ENCODE measurements at regions not wholly inside any gene's neighbourhood (a gene's known extent, or its start where the extent isn't known, plus 50 kb on each side); places are given as distances from the start of the nearest gene placed in this dataset.

GRCh38 chr14:27730204-27730603 is 1036.4 kb upstream of the FOXG1 start:
- Histone ChIP-seq H3K9ac (ENCODE audit: low read length) (no peak overlapping the region), H3K79me2 (replicated peaks; ENCODE audit: insufficient read depth, low read length) (no peaks in the 10 kb centered on the region), H3K9me2 (ENCODE audit: insufficient read depth, low read length) (no peaks in the 10 kb centered on the region), H2AFZ (ENCODE audit: low read depth, low read length) (no peak overlapping the region), H3K9me3 (ENCODE audit: low read length) (no peaks in the 10 kb centered on the region), H3K27ac (ENCODE audit: low read length) (no peak overlapping the region), H3K4me3 (ENCODE audit: low read length) (no peak overlapping the region), H3F3A (ENCODE audit: insufficient read depth, low read length, poor library complexity, severe bottlenecking) (no peaks in the 10 kb centered on the region), H4K20me1 (ENCODE audit: insufficient read depth) (no peaks in the 10 kb centered on the region), H3K4me2 (ENCODE audit: low read length) (no peak overlapping the region), H3K36me3 (ENCODE audit: insufficient read depth, low read length) (no peaks in the 10 kb centered on the region), H3K27me3 (ENCODE audit: insufficient read depth, low read depth, low read length) (no peaks in the 10 kb centered on the region)
- no peak for TF ChIP-seq TAF1 (IDR thresholded peaks at IDR 0.05; ENCODE audit: low read depth)
- no peak for TF ChIP-seq SMC3 (conservative IDR thresholded peaks at IDR 0.05; ENCODE audit: poor library complexity)
- no peak for TF ChIP-seq CTCF (IDR thresholded peaks at IDR 0.05; ENCODE audit: poor library complexity, severe bottlenecking)

- Histone ChIP-seq H3K36me3 (ENCODE audit: insufficient read depth, low read length) (no peaks in the 10 kb centered on the region), H3K9ac (ENCODE audit: low read length) (no peak overlapping the region), H4K20me1 (ENCODE audit: insufficient read depth) (no peaks in the 10 kb centered on the region), H3K27ac (ENCODE audit: low read length) (no peak overlapping the region), H3F3A (ENCODE audit: insufficient read depth, low read length, poor library complexity, severe bottlenecking) (no peaks in the 10 kb centered on the region), H3K4me3 (ENCODE audit: low read length) (no peak overlapping the region), H3K9me2 (ENCODE audit: insufficient read depth, low read length) (no peaks in the 10 kb centered on the region), H3K9me3 (ENCODE audit: low read length) (peaks cover 4% of the 10 kb centered on the region), H3K4me2 (ENCODE audit: low read length) (no peak overlapping the region), H3K79me2 (replicated peaks; ENCODE audit: insufficient read depth, low read length) (no peaks in the 10 kb centered on the region), H3K27me3 (ENCODE audit: insufficient read depth, low read depth, low read length) (no peaks in the 10 kb centered on the region), H2AFZ (ENCODE audit: low read depth, low read length) (no peak overlapping the region)
- TF ChIP-seq SMC3 (conservative IDR thresholded peaks at IDR 0.05; ENCODE audit: poor library complexity) (no peak), RAD21 (conservative IDR thresholded peaks at IDR 0.05) (no peak), CTCF (IDR thresholded peaks at IDR 0.05; ENCODE audit: poor library complexity, severe bottlenecking) (no peak), TAF1 (IDR thresholded peaks at IDR 0.05; ENCODE audit: low read depth) (no peak), EP300 (conservative IDR thresholded peaks at IDR 0.05; ENCODE audit: poor library complexity, severe bottlenecking) (no peak), EZH2 (IDR thresholded peaks at IDR 0.05; ENCODE audit: borderline replicate concordance, insufficient read depth, low read length, poor library complexity, severe bottlenecking) (no peak), REST (IDR thresholded peaks at IDR 0.05; ENCODE audit: borderline replicate concordance) (no peak), MXI1 (conservative IDR thresholded peaks at IDR 0.05; ENCODE audit: poor library complexity, severe bottlenecking) (no peak), POLR2AphosphoS5 (IDR thresholded peaks at IDR 0.05) (no peak)
These were observed 1026.9 kb upstream of the FOXG1 start for GRCh38 chr14:27739657-27740156.
